ENCODE measurements at regions not wholly inside any gene's neighbourhood (a gene's known extent, or its start where the extent isn't known, plus 50 kb on each side); places are given as distances from the start of the nearest gene placed in this dataset.

DNA sequence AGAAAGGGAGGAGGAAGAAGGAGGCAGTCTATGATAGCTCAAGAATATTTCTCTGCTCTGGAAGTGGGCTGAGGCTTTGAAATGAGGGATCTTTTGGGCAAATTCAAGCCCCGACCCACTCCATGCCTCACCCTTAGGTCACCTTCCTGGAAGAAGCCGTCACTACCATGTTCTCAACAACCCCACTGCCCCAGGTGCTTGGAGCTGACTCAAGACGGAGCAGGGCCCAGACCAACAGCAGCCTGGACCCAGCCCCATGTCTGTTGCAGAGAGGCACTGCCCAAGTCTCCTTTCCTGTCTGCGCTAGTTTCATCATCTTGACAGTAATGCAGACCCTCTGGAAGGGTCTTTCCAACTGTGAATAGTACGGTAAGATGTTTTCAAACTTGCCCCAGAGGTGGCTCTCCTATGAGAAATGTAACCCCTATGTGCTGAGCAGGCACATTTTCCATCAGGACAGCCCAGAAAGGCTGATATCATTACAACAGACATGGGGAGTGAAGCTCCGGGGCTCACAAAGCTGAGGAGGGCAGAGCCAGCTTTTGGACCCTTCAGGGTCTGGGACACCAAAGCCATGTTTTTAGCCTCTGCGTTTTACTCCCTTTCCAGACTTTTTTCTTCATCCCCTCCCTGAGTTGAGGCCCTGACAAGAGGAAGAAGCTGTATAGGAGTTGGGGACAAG is 128.2 kb upstream of the LARP1 start:
- TF ChIP-seq POLR2AphosphoS5 (IDR thresholded peaks at IDR 0.05; ENCODE audit: low read depth) (no peak), EZH2 (IDR thresholded peaks at IDR 0.05; ENCODE audit: low read depth, unreplicated experiment) (no peak), ETS1 (IDR thresholded peaks at IDR 0.05) (no peak), EZH2phosphoT487 (IDR thresholded peaks at IDR 0.05; ENCODE audit: unreplicated experiment) (no peak), REST (IDR thresholded peaks at IDR 0.05; ENCODE audit: unreplicated experiment) (no peak), ZNF331 (CRISPR knock-in tag; IDR thresholded peaks at IDR 0.05; ENCODE audit: low read depth) (no peak)
- TF ChIP-seq, protein P1, sequence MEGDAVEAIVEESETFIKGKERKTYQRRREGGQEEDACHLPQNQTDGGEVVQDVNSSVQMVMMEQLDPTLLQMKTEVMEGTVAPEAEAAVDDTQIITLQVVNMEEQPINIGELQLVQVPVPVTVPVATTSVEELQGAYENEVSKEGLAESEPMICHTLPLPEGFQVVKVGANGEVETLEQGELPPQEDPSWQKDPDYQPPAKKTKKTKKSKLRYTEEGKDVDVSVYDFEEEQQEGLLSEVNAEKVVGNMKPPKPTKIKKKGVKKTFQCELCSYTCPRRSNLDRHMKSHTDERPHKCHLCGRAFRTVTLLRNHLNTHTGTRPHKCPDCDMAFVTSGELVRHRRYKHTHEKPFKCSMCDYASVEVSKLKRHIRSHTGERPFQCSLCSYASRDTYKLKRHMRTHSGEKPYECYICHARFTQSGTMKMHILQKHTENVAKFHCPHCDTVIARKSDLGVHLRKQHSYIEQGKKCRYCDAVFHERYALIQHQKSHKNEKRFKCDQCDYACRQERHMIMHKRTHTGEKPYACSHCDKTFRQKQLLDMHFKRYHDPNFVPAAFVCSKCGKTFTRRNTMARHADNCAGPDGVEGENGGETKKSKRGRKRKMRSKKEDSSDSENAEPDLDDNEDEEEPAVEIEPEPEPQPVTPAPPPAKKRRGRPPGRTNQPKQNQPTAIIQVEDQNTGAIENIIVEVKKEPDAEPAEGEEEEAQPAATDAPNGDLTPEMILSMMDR (conservative IDR thresholded peaks at IDR 0.05; ENCODE audit: low read depth in 2 of 2), result no peak
